HepG2 (cell line): ENCODE measurements at regions not wholly inside any gene's neighbourhood (a gene's known extent, or its start where the extent isn't known, plus 50 kb on each side); places are given as distances from the start of the nearest gene placed in this dataset.

Experiments used
- ASH2L ChIP-seq: fragments of 300-600, 200-600 bp; sonication (generic); IDR thresholded peaks from 2 replicates; pipeline ENCODE4 v1.7.0; 2017; ENCODE audit warnings: low read depth, mild to moderate bottlenecking, moderate library complexity, mixed read lengths, low read length; ENCODE audit not compliant: insufficient read length
- CAMTA2 ChIP-seq: sonication (generic); formaldehyde crosslinking; IDR thresholded peaks from 2 replicates; pipeline ENCODE4 v1.4.0; 2020; ENCODE audit warnings: mild to moderate bottlenecking, missing genetic modification reagents, borderline replicate concordance
- CTCF ChIP-seq: sonication (generic); formaldehyde crosslinking; IDR thresholded peaks from 2 replicates; pipeline ENCODE4 v1.5.0; 2020; ENCODE audit warnings: mild to moderate bottlenecking, missing genetic modification reagents, moderate library complexity
- EZH2 ChIP-seq: conservative IDR thresholded peaks from 2 replicates; pipeline ENCODE4 v1.6.1; 2012; ENCODE audit warnings: mild to moderate bottlenecking, low read depth, low read length, moderate library complexity
- FOXM1 ChIP-seq: sonication (generic); formaldehyde crosslinking; IDR thresholded peaks from 2 replicates; pipeline ENCODE4 v1.5.0; 2020; ENCODE audit warnings: missing genetic modification reagents
- LBX2 ChIP-seq: sonication (generic); formaldehyde crosslinking; IDR thresholded peaks from 2 replicates; pipeline ENCODE4 v1.5.0; 2020; ENCODE audit warnings: missing genetic modification reagents, mild to moderate bottlenecking, borderline replicate concordance
- MAX ChIP-seq: IDR thresholded peaks from 2 replicates; pipeline ENCODE4 v1.6.1; 2012; ENCODE audit warnings: inconsistent platforms
- POLR2A ChIP-seq, 2 experiments: IDR thresholded peaks; 2 replicates each; pipeline ENCODE4 v1.6.1; 2011; ENCODE audit warnings: low read depth in 2 of 2, low read length in 2 of 2, mild to moderate bottlenecking in 1 of 2, moderate library complexity in 1 of 2; ENCODE audit not compliant: insufficient read depth in 1 of 2
- ZBTB20 ChIP-seq: sonication (generic); formaldehyde crosslinking; IDR thresholded peaks from 2 replicates; pipeline ENCODE4 v1.8.1; 2023; ENCODE audit warnings: missing genetic modification reagents, low read depth, mild to moderate bottlenecking, borderline replicate concordance
- ZMYM2 ChIP-seq: sonication (generic); formaldehyde crosslinking; IDR thresholded peaks from 2 replicates; pipeline ENCODE4 v1.8.0; 2022; ENCODE audit warnings: mild to moderate bottlenecking, missing genetic modification reagents
- ZNF121 ChIP-seq: sonication (generic); formaldehyde crosslinking; IDR thresholded peaks from 2 replicates; pipeline ENCODE4 v1.5.0; 2020; ENCODE audit warnings: mild to moderate bottlenecking, missing genetic modification reagents
- ZNF598 ChIP-seq: sonication (generic); formaldehyde crosslinking; IDR thresholded peaks from 2 replicates; pipeline ENCODE4 v1.5.1; 2020; ENCODE audit warnings: mild to moderate bottlenecking, missing genetic modification reagents, borderline replicate concordance
- ZNF639 ChIP-seq: conservative IDR thresholded peaks from 2 replicates; pipeline ENCODE4 v1.6.1; 2018; ENCODE audit warnings: missing genetic modification reagents

GRCh38 chr2:145102706-145103105 lies 582.8 kb upstream of the ZEB2 start:
- no peak for TF ChIP-seq ZNF639 (CRISPR knock-in tag)
- TF ChIP-seq POLR2A (IDR thresholded peaks at IDR 0.05; ENCODE audit: insufficient read depth in 1 of 2, low read depth in 2 of 2, low read length in 2 of 2): no peak
- TF ChIP-seq ZNF121 (CRISPR knock-in tag): no peak
- TF ChIP-seq CTCF (CRISPR knock-in tag): no peak
- TF ChIP-seq ZNF598 (CRISPR knock-in tag): no peak
- TF ChIP-seq EZH2: no peak
- no peak for TF ChIP-seq ASH2L
- no peak for TF ChIP-seq ZBTB20 (CRISPR knock-in tag)
- no peak for TF ChIP-seq CAMTA2
- no peak for TF ChIP-seq LBX2 (CRISPR knock-in tag)
- no peak for TF ChIP-seq FOXM1 (CRISPR knock-in tag)
- no peak for TF ChIP-seq MAX
- TF ChIP-seq ZMYM2 (CRISPR knock-in tag): no peak
